PFSK-1 (cell line): ENCODE measurements at regions not wholly inside any gene's neighbourhood (a gene's known extent, or its start where the extent isn't known, plus 50 kb on each side); places are given as distances from the start of the nearest gene placed in this dataset.

Experiments used
- SIN3A ChIP-seq: IDR thresholded peaks from 2 replicates; pipeline ENCODE4 v1.6.1; 2012; ENCODE audit warnings: mild to moderate bottlenecking, low read length, moderate library complexity, borderline replicate concordance; ENCODE audit not compliant: insufficient read depth
- TF ChIP-seq, protein P1 (sequence below), 2 experiments: IDR thresholded peaks; 2 replicates each; pipeline versions ENCODE4 v1.6.1 to v1.8.0; 2011 to 2012; ENCODE audit warnings: low read depth in 2 of 2, low read length in 2 of 2, control low read depth in 1 of 2, inconsistent platforms in 1 of 2, mild to moderate bottlenecking in 1 of 2, moderate library complexity in 1 of 2; ENCODE audit not compliant: insufficient read depth in 1 of 2

DNA sequence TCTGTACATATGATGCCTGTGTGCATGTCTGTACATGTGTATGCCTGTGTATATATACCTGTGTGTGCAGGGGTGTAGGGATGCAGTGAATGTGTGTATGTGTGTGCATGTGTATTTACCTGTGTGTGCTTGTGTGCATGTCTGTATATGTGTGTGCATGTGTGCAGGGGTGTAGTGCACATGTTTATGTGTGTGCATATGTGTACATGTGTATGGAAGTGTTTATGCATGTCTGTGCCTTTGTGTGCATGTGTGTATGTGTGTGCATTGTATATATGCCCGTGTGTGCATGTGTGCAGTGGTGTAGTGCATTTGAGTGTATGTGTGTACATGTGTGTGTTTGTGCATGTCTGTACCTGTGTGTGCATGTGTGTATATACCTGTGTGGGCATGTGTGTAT, 51.0 kb upstream of the TMEM18 start:
- no peak for TF ChIP-seq SIN3A
- TF ChIP-seq, protein P1, sequence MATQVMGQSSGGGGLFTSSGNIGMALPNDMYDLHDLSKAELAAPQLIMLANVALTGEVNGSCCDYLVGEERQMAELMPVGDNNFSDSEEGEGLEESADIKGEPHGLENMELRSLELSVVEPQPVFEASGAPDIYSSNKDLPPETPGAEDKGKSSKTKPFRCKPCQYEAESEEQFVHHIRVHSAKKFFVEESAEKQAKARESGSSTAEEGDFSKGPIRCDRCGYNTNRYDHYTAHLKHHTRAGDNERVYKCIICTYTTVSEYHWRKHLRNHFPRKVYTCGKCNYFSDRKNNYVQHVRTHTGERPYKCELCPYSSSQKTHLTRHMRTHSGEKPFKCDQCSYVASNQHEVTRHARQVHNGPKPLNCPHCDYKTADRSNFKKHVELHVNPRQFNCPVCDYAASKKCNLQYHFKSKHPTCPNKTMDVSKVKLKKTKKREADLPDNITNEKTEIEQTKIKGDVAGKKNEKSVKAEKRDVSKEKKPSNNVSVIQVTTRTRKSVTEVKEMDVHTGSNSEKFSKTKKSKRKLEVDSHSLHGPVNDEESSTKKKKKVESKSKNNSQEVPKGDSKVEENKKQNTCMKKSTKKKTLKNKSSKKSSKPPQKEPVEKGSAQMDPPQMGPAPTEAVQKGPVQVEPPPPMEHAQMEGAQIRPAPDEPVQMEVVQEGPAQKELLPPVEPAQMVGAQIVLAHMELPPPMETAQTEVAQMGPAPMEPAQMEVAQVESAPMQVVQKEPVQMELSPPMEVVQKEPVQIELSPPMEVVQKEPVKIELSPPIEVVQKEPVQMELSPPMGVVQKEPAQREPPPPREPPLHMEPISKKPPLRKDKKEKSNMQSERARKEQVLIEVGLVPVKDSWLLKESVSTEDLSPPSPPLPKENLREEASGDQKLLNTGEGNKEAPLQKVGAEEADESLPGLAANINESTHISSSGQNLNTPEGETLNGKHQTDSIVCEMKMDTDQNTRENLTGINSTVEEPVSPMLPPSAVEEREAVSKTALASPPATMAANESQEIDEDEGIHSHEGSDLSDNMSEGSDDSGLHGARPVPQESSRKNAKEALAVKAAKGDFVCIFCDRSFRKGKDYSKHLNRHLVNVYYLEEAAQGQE (IDR thresholded peaks at IDR 0.05; ENCODE audit: insufficient read depth in 1 of 2, low read depth in 2 of 2, low read length in 2 of 2), result no peak
